ENCODE measurements at regions not wholly inside any gene's neighbourhood (a gene's known extent, or its start where the extent isn't known, plus 50 kb on each side); places are given as distances from the start of the nearest gene placed in this dataset.

GRCh38 chr14:71242237-71242748 is 335.0 kb downstream of the PCNX1 start:
- TF ChIP-seq, protein P1, sequence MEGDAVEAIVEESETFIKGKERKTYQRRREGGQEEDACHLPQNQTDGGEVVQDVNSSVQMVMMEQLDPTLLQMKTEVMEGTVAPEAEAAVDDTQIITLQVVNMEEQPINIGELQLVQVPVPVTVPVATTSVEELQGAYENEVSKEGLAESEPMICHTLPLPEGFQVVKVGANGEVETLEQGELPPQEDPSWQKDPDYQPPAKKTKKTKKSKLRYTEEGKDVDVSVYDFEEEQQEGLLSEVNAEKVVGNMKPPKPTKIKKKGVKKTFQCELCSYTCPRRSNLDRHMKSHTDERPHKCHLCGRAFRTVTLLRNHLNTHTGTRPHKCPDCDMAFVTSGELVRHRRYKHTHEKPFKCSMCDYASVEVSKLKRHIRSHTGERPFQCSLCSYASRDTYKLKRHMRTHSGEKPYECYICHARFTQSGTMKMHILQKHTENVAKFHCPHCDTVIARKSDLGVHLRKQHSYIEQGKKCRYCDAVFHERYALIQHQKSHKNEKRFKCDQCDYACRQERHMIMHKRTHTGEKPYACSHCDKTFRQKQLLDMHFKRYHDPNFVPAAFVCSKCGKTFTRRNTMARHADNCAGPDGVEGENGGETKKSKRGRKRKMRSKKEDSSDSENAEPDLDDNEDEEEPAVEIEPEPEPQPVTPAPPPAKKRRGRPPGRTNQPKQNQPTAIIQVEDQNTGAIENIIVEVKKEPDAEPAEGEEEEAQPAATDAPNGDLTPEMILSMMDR (IDR thresholded peaks at IDR 0.05; ENCODE audit: insufficient read depth, low read depth, low read length), result no peak
- no peak for TF ChIP-seq EZH2 (IDR thresholded peaks at IDR 0.05; ENCODE audit: insufficient read depth, low read length)
